Fibroblast of mammary gland (primary cell): ENCODE measurements at regions not wholly inside any gene's neighbourhood (a gene's known extent, or its start where the extent isn't known, plus 50 kb on each side); places are given as distances from the start of the nearest gene placed in this dataset.
"Not testable (repeated sequence)": the region's sequence is repeated elsewhere in the genome, so short reads cannot be mapped to it uniquely, and the experiment has no call there.

Experiments
- DNase-seq: peaks from one replicate; pipeline ENCODE4 v3.0.0-alpha.2; 2010; ENCODE audit warnings: low read depth
- H3K4me3 ChIP-seq: 2 replicates; pipeline ENCODE4 v1.5.1; 2011; ENCODE audit warnings: low read depth, mild to moderate bottlenecking, low read length, moderate library complexity; ENCODE audit not compliant: control insufficient read depth
- TF ChIP-seq, protein P1 (sequence below): conservative IDR thresholded peaks from 2 replicates; pipeline ENCODE4 v1.5.1; 2011; ENCODE audit warnings: low read depth, low read length, inconsistent platforms; ENCODE audit not compliant: control insufficient read depth, insufficient read depth

DNA sequence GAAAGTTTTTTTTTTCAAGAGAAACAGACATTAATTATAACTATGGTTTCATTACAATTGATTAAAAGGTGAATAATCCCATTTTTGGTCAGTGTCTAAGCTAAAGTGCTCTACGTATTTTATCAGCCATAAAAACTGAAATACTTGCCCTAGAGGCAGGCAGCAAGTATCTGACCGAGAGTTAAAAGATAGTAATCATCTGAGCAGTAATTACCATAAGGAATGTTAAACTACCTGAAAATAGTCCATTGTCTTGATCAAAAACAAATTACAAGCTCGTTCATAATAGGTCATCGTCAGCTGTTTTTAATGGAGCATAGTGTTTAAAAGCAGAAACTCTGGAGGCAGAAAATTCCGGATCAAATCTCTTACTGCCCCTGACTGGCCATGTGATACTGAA is 105.7 kb upstream of the ZEB2 start:
- no peak for DNase-seq
- H3K4me3 ChIP-seq, result no peak overlapping the region
- TF ChIP-seq, protein P1, sequence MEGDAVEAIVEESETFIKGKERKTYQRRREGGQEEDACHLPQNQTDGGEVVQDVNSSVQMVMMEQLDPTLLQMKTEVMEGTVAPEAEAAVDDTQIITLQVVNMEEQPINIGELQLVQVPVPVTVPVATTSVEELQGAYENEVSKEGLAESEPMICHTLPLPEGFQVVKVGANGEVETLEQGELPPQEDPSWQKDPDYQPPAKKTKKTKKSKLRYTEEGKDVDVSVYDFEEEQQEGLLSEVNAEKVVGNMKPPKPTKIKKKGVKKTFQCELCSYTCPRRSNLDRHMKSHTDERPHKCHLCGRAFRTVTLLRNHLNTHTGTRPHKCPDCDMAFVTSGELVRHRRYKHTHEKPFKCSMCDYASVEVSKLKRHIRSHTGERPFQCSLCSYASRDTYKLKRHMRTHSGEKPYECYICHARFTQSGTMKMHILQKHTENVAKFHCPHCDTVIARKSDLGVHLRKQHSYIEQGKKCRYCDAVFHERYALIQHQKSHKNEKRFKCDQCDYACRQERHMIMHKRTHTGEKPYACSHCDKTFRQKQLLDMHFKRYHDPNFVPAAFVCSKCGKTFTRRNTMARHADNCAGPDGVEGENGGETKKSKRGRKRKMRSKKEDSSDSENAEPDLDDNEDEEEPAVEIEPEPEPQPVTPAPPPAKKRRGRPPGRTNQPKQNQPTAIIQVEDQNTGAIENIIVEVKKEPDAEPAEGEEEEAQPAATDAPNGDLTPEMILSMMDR, result no peak

DNA sequence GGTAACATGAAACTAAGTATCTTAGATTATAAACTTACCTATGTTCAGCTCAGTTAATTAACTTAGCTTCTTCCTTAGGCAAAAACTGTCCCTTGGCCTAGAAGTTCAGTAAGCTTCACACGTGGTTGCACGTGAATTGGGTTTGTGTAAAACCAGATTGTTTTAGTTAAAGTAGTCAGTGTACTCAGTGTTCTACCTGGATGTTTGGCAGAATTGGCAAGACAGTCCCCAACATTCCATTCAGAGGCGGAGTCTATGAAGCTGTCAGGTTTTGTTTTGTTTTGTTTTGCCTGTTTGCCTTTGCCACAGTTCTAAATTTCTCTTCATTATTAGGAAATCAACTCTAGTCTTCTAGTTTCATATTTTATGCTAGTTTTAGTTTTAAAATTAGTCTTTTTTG is 105.3 kb upstream of the ZEB2 start:
- H3K4me3 ChIP-seq, result no peak overlapping the region
- DNase-seq, result no peak
- TF ChIP-seq, protein P1, result no peak

DNA sequence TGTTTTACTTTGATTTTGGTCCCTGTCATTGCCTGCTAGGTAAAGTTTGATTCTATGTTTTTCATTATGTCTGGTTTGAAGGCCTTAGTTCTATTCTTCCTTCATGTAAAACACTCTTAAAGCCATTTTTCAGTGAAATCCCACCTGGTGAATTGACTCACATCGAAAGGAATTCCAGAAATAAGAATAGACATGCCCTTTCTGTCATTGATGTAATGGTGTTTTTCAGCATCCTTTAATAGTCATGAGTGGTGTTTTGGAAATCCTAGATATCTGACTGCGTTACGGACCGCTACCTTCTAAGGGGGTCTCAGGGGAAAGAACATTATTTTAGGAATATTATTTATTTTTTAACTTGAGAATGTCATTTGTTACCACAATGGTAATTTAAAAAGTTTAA is 104.5 kb upstream of the ZEB2 start:
- TF ChIP-seq, protein P1, result no peak
- no peak overlapping the region for H3K4me3 ChIP-seq
- DNase-seq, result no peak

DNA sequence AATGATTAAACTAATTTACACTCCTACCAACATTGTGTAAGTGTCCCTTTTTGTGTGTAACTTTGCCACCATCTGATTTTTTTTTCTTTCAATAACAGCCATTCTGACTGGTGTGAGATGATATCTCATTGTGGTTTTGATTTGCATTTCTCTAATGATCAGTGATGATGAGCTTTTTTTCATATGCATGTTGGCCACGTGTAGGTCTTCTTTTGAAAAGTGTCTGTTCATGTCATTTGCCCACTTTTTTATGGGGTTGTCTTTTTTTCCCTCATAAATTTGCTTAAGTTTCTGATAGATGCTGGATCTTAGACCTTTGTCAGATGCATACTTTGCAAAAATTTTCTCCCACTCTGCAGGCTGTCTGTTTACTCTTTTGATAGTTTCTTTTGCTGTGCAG is 102.5 kb upstream of the ZEB2 start:
- H3K4me3 ChIP-seq, DNase-seq: not testable (repeated sequence)

DNA sequence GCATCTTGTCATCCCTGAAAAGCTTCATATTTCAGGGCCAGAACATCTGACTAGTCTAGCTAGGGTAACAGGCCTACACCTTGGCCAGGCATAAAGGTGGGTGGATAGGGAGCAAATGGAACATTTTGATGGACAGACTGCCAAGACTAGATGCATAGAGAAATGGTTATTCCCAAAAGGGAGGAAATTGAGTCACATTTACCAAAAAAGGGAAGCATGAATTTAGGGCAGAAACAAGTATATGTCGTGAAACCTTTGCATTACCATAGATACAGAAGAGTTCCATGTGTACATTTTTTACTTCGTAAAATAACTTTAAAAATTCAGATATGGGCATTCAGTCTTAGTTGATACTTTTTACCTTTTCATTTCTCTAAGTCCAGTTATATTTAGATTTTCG is 101.3 kb upstream of the ZEB2 start:
- TF ChIP-seq, protein P1, result no peak
- no peak for DNase-seq
- H3K4me3 ChIP-seq, result no peak overlapping the region

DNA sequence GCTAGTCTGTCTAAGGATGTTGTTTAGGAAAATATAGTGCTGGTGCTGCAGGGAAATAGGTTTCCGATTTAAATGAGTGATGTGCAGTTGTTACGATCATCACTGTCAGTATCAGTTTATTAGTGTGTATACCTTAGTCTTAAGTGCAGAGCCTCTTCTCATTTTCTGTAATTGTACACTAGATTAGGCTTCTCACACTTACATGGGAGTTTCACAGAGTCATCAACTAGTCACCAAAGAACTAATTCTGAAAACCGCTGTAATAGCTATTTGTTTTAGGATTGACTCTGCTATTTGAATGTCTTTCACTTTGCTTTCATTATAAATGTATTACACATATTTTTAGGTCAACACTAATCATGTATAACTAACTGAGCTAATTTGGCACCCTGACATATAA is 99.8 kb upstream of the ZEB2 start:
- DNase-seq, result no peak
- no peak overlapping the region for H3K4me3 ChIP-seq
- TF ChIP-seq, protein P1, result no peak

DNA sequence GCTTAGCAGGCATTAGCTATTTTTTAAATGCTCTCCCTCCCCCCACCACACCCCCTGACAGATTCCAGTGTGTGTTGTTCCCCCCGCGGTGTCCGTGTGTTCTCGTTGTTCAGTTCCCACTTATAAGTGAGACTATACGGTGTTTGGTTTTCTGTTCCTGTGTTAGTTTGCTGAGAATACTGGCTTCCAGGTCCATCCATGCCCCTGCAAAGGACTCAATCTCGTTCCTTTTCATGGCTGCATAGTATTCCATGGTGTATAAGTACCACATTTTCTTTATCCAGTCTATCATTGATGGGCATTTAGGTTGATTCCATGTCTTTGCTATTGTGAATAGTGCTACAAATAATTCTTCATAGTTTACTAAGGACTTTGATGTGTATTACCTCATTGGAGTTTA is 97.3 kb upstream of the ZEB2 start:
- not testable (repeated sequence) for H3K4me3 ChIP-seq

DNA sequence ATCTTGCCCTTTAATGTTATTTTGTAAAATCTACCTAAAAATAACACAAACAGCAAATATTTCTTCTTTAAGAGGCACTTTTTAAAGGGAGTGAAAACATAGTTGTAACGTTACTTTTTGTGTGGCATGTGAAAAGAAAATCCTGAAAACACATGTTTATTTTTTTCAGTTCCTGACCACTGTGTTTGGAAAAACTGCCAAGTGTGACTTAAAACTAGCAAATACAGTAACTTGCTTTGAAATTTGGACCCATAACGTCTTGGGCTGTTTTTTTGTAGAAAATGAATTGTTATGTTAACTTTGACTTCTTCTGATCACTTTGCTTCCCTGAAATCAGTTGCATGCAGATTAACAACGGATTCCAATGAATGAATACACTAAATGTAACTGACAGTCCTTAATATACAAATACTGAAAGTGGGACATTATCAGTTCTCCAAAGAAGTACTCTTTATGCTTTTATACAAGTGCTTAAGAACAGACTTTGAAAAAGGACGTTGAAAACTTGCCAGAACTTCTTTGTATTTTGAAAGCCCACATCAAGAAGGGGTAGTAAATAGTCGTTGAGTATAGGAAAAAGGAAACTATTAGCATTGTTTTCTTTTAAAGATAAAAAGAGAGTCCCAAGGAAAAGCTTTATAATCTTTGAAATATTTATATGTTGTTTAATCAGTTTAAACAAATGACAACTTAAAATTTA is 96.1 kb upstream of the ZEB2 start:
- DNase-seq, result no peak
- no peak overlapping the region for H3K4me3 ChIP-seq
- TF ChIP-seq, protein P1, result no peak

More for the DNA sequence above, 97.3 kb upstream of the ZEB2 start:
- not testable (repeated sequence) for DNase-seq
